ENCODE measurements at regions not wholly inside any gene's neighbourhood (a gene's known extent, or its start where the extent isn't known, plus 50 kb on each side); places are given as distances from the start of the nearest gene placed in this dataset.

- no peak for TF ChIP-seq ZNF382 (CRISPR knock-in tag; IDR thresholded peaks at IDR 0.05; ENCODE audit: borderline replicate concordance)
- no peak for TF ChIP-seq TBL1XR1 (IDR thresholded peaks at IDR 0.05; ENCODE audit: borderline replicate concordance, low read length, partially characterized antibody)
- TF ChIP-seq PHB2 (IDR thresholded peaks at IDR 0.05; ENCODE audit: partially characterized antibody) = no peak
- no peak for TF ChIP-seq ZBTB42 (CRISPR knock-in tag; IDR thresholded peaks at IDR 0.05)
- TF ChIP-seq NR1H2 (CRISPR knock-in tag; IDR thresholded peaks at IDR 0.05; ENCODE audit: borderline replicate concordance, low read depth) = no peak
- TF ChIP-seq IRF2 (CRISPR knock-in tag; IDR thresholded peaks at IDR 0.05) = no peak
- TF ChIP-seq HNF4G (IDR thresholded peaks at IDR 0.05; ENCODE audit: borderline replicate concordance, low read depth, low read length) = no peak
- no peak for TF ChIP-seq HNF4G (CRISPR knock-in tag; IDR thresholded peaks at IDR 0.05; ENCODE audit: borderline replicate concordance, low read depth)
- no peak for TF ChIP-seq ZNF619 (CRISPR knock-in tag; IDR thresholded peaks at IDR 0.05)
- TF ChIP-seq POLR2AphosphoS5 (IDR thresholded peaks at IDR 0.05; ENCODE audit: low read depth, low read length) = no peak
- TF ChIP-seq ARID5B (CRISPR knock-in tag; IDR thresholded peaks at IDR 0.05) = no peak
- TF ChIP-seq, protein P1, sequence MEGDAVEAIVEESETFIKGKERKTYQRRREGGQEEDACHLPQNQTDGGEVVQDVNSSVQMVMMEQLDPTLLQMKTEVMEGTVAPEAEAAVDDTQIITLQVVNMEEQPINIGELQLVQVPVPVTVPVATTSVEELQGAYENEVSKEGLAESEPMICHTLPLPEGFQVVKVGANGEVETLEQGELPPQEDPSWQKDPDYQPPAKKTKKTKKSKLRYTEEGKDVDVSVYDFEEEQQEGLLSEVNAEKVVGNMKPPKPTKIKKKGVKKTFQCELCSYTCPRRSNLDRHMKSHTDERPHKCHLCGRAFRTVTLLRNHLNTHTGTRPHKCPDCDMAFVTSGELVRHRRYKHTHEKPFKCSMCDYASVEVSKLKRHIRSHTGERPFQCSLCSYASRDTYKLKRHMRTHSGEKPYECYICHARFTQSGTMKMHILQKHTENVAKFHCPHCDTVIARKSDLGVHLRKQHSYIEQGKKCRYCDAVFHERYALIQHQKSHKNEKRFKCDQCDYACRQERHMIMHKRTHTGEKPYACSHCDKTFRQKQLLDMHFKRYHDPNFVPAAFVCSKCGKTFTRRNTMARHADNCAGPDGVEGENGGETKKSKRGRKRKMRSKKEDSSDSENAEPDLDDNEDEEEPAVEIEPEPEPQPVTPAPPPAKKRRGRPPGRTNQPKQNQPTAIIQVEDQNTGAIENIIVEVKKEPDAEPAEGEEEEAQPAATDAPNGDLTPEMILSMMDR (CRISPR knock-in tag; IDR thresholded peaks at IDR 0.05) = no peak
- no peak for TF ChIP-seq POLR2A (IDR thresholded peaks at IDR 0.05; ENCODE audit: insufficient read depth in 1 of 2, low read depth in 2 of 2, low read length in 2 of 2)
These were observed 61.9 kb upstream of the RBBP6 start for GRCh38 chr16:24477492-24477891.
